ENCODE measurements at regions not wholly inside any gene's neighbourhood (a gene's known extent, or its start where the extent isn't known, plus 50 kb on each side); places are given as distances from the start of the nearest gene placed in this dataset.

DNA sequence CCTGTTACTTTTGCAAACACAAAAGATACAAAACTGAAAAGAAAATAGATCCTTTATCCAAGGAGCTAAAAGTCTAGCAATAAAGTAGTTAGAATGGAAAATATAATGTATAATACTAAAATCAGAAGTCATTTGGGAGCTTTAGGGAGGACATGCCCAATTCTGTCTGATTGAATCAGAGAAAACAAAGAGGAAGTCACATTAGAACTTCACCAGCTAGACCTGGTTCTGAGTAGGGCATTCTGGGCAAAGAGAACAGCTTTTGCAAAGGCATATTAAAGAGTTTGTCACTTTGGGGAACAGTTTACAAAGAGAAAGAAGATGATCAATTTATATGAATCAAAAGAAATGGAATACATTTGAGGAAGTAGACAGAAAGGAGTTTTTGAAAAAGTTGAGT lies 107.0 kb upstream of the PRSS1 start:
- Mint-ChIP-seq H3K9me3 (no peaks in the 10 kb centered on the region), H3K27ac (no peak overlapping the region), H3K4me3 (no peak overlapping the region), H3K4me1 (no peaks in the 10 kb centered on the region), H3K27me3 (ENCODE audit: insufficient read depth, low read depth, poor library complexity) (peaks cover 4% of the 10 kb centered on the region), H3K36me3 (ENCODE audit: low read depth) (no peaks in the 10 kb centered on the region)
- H3F3A ChIP-seq (replicated peaks; ENCODE audit: low read depth): no peaks in the 10 kb centered on the region
- no peak overlapping the region for H2AFZ ChIP-seq
- TF ChIP-seq, protein P1, sequence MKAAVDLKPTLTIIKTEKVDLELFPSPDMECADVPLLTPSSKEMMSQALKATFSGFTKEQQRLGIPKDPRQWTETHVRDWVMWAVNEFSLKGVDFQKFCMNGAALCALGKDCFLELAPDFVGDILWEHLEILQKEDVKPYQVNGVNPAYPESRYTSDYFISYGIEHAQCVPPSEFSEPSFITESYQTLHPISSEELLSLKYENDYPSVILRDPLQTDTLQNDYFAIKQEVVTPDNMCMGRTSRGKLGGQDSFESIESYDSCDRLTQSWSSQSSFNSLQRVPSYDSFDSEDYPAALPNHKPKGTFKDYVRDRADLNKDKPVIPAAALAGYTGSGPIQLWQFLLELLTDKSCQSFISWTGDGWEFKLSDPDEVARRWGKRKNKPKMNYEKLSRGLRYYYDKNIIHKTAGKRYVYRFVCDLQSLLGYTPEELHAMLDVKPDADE (IDR thresholded peaks at IDR 0.05): no peak
- TF ChIP-seq JUNB (IDR thresholded peaks at IDR 0.05; ENCODE audit: unreplicated experiment) (no peak), CREB1 (CRISPR knock-in tag; IDR thresholded peaks at IDR 0.05; ENCODE audit: low read depth) (no peak), STAT1 (IDR thresholded peaks at IDR 0.05; ENCODE audit: unreplicated experiment) (no peak), EZH2phosphoT487 (IDR thresholded peaks at IDR 0.05; ENCODE audit: unreplicated experiment) (no peak), ZNF331 (CRISPR knock-in tag; IDR thresholded peaks at IDR 0.05; ENCODE audit: low read depth) (no peak), NANOG (IDR thresholded peaks at IDR 0.05; ENCODE audit: borderline replicate concordance) (no peak), POLR2AphosphoS5 (IDR thresholded peaks at IDR 0.05; ENCODE audit: low read depth) (no peak), EZH2 (IDR thresholded peaks at IDR 0.05; ENCODE audit: low read depth, unreplicated experiment) (no peak), ZNF114 (CRISPR knock-in tag; IDR thresholded peaks at IDR 0.05) (no peak)
- TF ChIP-seq, protein P2, sequence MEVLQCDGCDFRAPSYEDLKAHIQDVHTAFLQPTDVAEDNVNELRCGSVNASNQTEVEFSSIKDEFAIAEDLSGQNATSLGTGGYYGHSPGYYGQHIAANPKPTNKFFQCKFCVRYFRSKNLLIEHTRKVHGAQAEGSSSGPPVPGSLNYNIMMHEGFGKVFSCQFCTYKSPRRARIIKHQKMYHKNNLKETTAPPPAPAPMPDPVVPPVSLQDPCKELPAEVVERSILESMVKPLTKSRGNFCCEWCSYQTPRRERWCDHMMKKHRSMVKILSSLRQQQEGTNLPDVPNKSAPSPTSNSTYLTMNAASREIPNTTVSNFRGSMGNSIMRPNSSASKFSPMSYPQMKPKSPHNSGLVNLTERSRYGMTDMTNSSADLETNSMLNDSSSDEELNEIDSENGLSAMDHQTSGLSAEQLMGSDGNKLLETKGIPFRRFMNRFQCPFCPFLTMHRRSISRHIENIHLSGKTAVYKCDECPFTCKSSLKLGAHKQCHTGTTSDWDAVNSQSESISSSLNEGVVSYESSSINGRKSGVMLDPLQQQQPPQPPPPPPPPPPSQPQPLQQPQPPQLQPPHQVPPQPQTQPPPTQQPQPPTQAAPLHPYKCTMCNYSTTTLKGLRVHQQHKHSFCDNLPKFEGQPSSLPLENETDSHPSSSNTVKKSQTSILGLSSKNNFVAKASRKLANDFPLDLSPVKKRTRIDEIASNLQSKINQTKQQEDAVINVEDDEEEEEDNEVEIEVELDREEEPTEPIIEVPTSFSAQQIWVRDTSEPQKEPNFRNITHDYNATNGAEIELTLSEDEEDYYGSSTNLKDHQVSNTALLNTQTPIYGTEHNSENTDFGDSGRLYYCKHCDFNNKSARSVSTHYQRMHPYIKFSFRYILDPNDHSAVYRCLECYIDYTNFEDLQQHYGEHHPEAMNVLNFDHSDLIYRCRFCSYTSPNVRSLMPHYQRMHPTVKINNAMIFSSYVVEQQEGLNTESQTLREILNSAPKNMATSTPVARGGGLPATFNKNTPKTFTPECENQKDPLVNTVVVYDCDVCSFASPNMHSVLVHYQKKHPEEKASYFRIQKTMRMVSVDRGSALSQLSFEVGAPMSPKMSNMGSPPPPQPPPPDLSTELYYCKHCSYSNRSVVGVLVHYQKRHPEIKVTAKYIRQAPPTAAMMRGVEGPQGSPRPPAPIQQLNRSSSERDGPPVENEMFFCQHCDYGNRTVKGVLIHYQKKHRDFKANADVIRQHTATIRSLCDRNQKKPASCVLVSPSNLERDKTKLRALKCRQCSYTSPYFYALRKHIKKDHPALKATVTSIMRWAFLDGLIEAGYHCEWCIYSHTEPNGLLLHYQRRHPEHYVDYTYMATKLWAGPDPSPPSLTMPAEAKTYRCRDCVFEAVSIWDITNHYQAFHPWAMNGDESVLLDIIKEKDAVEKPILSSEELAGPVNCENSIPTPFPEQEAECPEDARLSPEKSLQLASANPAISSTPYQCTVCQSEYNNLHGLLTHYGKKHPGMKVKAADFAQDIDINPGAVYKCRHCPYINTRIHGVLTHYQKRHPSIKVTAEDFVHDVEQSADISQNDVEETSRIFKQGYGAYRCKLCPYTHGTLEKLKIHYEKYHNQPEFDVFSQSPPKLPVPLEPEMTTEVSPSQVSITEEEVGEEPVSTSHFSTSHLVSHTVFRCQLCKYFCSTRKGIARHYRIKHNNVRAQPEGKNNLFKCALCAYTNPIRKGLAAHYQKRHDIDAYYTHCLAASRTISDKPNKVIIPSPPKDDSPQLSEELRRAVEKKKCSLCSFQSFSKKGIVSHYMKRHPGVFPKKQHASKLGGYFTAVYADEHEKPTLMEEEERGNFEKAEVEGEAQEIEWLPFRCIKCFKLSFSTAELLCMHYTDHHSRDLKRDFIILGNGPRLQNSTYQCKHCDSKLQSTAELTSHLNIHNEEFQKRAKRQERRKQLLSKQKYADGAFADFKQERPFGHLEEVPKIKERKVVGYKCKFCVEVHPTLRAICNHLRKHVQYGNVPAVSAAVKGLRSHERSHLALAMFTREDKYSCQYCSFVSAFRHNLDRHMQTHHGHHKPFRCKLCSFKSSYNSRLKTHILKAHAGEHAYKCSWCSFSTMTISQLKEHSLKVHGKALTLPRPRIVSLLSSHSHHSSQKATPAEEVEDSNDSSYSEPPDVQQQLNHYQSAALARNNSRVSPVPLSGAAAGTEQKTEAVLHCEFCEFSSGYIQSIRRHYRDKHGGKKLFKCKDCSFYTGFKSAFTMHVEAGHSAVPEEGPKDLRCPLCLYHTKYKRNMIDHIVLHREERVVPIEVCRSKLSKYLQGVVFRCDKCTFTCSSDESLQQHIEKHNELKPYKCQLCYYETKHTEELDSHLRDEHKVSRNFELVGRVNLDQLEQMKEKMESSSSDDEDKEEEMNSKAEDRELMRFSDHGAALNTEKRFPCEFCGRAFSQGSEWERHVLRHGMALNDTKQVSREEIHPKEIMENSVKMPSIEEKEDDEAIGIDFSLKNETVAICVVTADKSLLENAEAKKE (CRISPR knock-in tag; IDR thresholded peaks at IDR 0.05): no peak
- TF ChIP-seq, protein P3, sequence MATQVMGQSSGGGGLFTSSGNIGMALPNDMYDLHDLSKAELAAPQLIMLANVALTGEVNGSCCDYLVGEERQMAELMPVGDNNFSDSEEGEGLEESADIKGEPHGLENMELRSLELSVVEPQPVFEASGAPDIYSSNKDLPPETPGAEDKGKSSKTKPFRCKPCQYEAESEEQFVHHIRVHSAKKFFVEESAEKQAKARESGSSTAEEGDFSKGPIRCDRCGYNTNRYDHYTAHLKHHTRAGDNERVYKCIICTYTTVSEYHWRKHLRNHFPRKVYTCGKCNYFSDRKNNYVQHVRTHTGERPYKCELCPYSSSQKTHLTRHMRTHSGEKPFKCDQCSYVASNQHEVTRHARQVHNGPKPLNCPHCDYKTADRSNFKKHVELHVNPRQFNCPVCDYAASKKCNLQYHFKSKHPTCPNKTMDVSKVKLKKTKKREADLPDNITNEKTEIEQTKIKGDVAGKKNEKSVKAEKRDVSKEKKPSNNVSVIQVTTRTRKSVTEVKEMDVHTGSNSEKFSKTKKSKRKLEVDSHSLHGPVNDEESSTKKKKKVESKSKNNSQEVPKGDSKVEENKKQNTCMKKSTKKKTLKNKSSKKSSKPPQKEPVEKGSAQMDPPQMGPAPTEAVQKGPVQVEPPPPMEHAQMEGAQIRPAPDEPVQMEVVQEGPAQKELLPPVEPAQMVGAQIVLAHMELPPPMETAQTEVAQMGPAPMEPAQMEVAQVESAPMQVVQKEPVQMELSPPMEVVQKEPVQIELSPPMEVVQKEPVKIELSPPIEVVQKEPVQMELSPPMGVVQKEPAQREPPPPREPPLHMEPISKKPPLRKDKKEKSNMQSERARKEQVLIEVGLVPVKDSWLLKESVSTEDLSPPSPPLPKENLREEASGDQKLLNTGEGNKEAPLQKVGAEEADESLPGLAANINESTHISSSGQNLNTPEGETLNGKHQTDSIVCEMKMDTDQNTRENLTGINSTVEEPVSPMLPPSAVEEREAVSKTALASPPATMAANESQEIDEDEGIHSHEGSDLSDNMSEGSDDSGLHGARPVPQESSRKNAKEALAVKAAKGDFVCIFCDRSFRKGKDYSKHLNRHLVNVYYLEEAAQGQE (IDR thresholded peaks at IDR 0.05; ENCODE audit: unreplicated experiment): no peak
- TF ChIP-seq, protein P4, sequence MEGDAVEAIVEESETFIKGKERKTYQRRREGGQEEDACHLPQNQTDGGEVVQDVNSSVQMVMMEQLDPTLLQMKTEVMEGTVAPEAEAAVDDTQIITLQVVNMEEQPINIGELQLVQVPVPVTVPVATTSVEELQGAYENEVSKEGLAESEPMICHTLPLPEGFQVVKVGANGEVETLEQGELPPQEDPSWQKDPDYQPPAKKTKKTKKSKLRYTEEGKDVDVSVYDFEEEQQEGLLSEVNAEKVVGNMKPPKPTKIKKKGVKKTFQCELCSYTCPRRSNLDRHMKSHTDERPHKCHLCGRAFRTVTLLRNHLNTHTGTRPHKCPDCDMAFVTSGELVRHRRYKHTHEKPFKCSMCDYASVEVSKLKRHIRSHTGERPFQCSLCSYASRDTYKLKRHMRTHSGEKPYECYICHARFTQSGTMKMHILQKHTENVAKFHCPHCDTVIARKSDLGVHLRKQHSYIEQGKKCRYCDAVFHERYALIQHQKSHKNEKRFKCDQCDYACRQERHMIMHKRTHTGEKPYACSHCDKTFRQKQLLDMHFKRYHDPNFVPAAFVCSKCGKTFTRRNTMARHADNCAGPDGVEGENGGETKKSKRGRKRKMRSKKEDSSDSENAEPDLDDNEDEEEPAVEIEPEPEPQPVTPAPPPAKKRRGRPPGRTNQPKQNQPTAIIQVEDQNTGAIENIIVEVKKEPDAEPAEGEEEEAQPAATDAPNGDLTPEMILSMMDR (conservative IDR thresholded peaks at IDR 0.05; ENCODE audit: low read depth in 2 of 2): no peak
- H3K27ac ChIP-seq (ENCODE audit: low read depth): no peak overlapping the region
- no peaks in the 10 kb centered on the region for H4K20me1 ChIP-seq (replicated peaks; ENCODE audit: insufficient read depth)
- no peaks in the 10 kb centered on the region for H3K9me2 ChIP-seq (ENCODE audit: insufficient read depth)
- ATAC-seq (no peak), DNase-seq (ENCODE audit: low spot score) (no peak)
- no peaks in the 10 kb centered on the region for H3K36me3 ChIP-seq (ENCODE audit: insufficient read depth)
- no peaks in the 10 kb centered on the region for H3K79me2 ChIP-seq (replicated peaks; ENCODE audit: insufficient read depth)
- H3K4me2 ChIP-seq: no peak overlapping the region
- no peaks in the 10 kb centered on the region for H3K4me1 ChIP-seq (ENCODE audit: insufficient read depth)
- H3K27me3 ChIP-seq (ENCODE audit: insufficient read depth): no peaks in the 10 kb centered on the region
- no peak overlapping the region for H3K4me3 ChIP-seq

Data from GM23338 (cell line).